Large intestine (tissue), 3 donors: ENCODE measurements at regions not wholly inside any gene's neighbourhood (a gene's known extent, or its start where the extent isn't known, plus 50 kb on each side); places are given as distances from the start of the nearest gene placed in this dataset.

ENCODE experiments used
- DNase-seq, 2 donors: peaks; one replicate each; pipeline versions ENCODE4 v3.0.0 to v3.0.0-alpha.2; 2013
- H3K27ac ChIP-seq: one replicate; pipeline ENCODE4 v1.5.1; 2013; ENCODE audit warnings: low read length
- H3K27me3 ChIP-seq: 2 replicates; pipeline ENCODE4 v1.6.1; 2013; ENCODE audit warnings: low read length; ENCODE audit not compliant: control insufficient read depth, insufficient read depth
- H3K36me3 ChIP-seq: 2 replicates; pipeline ENCODE4 v1.6.1; 2013; ENCODE audit warnings: low read length; ENCODE audit not compliant: control insufficient read depth, insufficient read depth
- H3K4me1 ChIP-seq: one replicate; pipeline ENCODE4 v1.6.1; 2013; ENCODE audit warnings: low read length; ENCODE audit not compliant: control insufficient read depth, insufficient read depth
- H3K4me3 ChIP-seq: one replicate; pipeline ENCODE4 v1.5.1; 2013; ENCODE audit warnings: low read length
- H3K9me3 ChIP-seq: one replicate; pipeline ENCODE4 v1.6.1; 2013; ENCODE audit warnings: mild to moderate bottlenecking, low read depth, low read length, moderate library complexity; ENCODE audit not compliant: control insufficient read depth
- WGBS: methylation state at CpG from one replicate; pipeline ENCODE4 v1.1.5; 2013; ENCODE audit warnings: low lambda C conversion rate; ENCODE audit not compliant: insufficient coverage; 5-methylcytosine and 5-hydroxymethylcytosine counted together

GRCh38 chr2:66317268-66317890 lies 117.5 kb upstream of the MEIS1 start:
- no CpG with 5 or more reads among the region's 4 CpGs for WGBS
- Histone ChIP-seq H3K9me3 (no peaks in the 10 kb centered on the region), H3K4me1 (no peaks in the 10 kb centered on the region)

GRCh38 chr2:66306483-66306882 lies 128.4 kb upstream of the MEIS1 start:
- WGBS, result no CpG with 5 or more reads among the region's 1 CpG
- peak in 1 of 2 donors; percentile 9 for DNase-seq
- no peak overlapping the region for H3K27ac ChIP-seq

More at GRCh38 chr2:66317268-66317890, 117.5 kb upstream of the MEIS1 start:
- no peak for DNase-seq
- Histone ChIP-seq H3K27ac (no peak overlapping the region), H3K27me3 (no peaks in the 10 kb centered on the region), H3K4me3 (no peak overlapping the region), H3K36me3 (no peaks in the 10 kb centered on the region)

GRCh38 chr2:66305718-66306117 lies 129.2 kb upstream of the MEIS1 start:
- H3K4me3 ChIP-seq, result no peak overlapping the region
- H3K27ac ChIP-seq, result no peak overlapping the region
- H3K4me1 ChIP-seq, result no peaks in the 10 kb centered on the region
- peaks cover 2% of the 10 kb centered on the region for H3K27me3 ChIP-seq
- no CpG with 5 or more reads among the region's 12 CpGs for whole genome bisulfite sequencing
- peak; percentile 26 to 45 for DNase-seq
- no peaks in the 10 kb centered on the region for H3K36me3 ChIP-seq
- H3K9me3 ChIP-seq, result no peaks in the 10 kb centered on the region

More at GRCh38 chr2:66306483-66306882, 128.4 kb upstream of the MEIS1 start:
- Histone ChIP-seq H3K4me1 (no peaks in the 10 kb centered on the region), H3K36me3 (no peaks in the 10 kb centered on the region), H3K27me3 (no peaks in the 10 kb centered on the region), H3K4me3 (no peak overlapping the region), H3K9me3 (no peaks in the 10 kb centered on the region)

GRCh38 chr2:66303471-66303870 lies 131.5 kb upstream of the MEIS1 start:
- no peaks in the 10 kb centered on the region for H3K9me3 ChIP-seq
- no peak overlapping the region for H3K4me3 ChIP-seq
- no peaks in the 10 kb centered on the region for H3K4me1 ChIP-seq
- WGBS, result no CpG with 5 or more reads among the region's 4 CpGs
- no peaks in the 10 kb centered on the region for H3K36me3 ChIP-seq
- no peak overlapping the region for H3K27ac ChIP-seq
- DNase-seq, result no peak
- H3K27me3 ChIP-seq, result peaks cover 2% of the 10 kb centered on the region

GRCh38 chr2:66301767-66302140 lies 133.2 kb upstream of the MEIS1 start:
- Histone ChIP-seq H3K4me3 (no peak overlapping the region), H3K9me3 (no peaks in the 10 kb centered on the region), H3K27me3 (peaks cover 2% of the 10 kb centered on the region), H3K27ac (peak overlapping the region; percentile 32), H3K36me3 (no peaks in the 10 kb centered on the region), H3K4me1 (no peaks in the 10 kb centered on the region)
- no CpG with 5 or more reads among the region's 9 CpGs for WGBS
- DNase-seq, result no peak

GRCh38 chr2:66301022-66301766 lies 133.7 kb upstream of the MEIS1 start:
- Histone ChIP-seq H3K4me1 (no peaks in the 10 kb centered on the region), H3K36me3 (no peaks in the 10 kb centered on the region), H3K9me3 (no peaks in the 10 kb centered on the region), H3K27ac (peak overlapping the region; percentile 32), H3K27me3 (peaks cover 2% of the 10 kb centered on the region), H3K4me3 (no peak overlapping the region)
- DNase-seq, result peak; percentile 10 to 18
- 82% methylated on average over 5 of the region's 20 CpGs for WGBS

GRCh38 chr2:66283787-66284186 lies 151.1 kb upstream of the MEIS1 start:
- DNase-seq, result no peak
- Histone ChIP-seq H3K27ac (no peak overlapping the region), H3K27me3 (no peaks in the 10 kb centered on the region), H3K36me3 (no peaks in the 10 kb centered on the region), H3K9me3 (no peaks in the 10 kb centered on the region), H3K4me3 (no peak overlapping the region), H3K4me1 (no peaks in the 10 kb centered on the region)
- WGBS, result no CpG with 5 or more reads among the region's 1 CpG

GRCh38 chr2:66281980-66282379 lies 152.9 kb upstream of the MEIS1 start:
- Histone ChIP-seq H3K36me3 (no peaks in the 10 kb centered on the region), H3K4me3 (no peak overlapping the region), H3K27me3 (no peaks in the 10 kb centered on the region), H3K9me3 (no peaks in the 10 kb centered on the region), H3K27ac (no peak overlapping the region), H3K4me1 (no peaks in the 10 kb centered on the region)
- no peak for DNase-seq

- Histone ChIP-seq H3K36me3 (no peaks in the 10 kb centered on the region), H3K4me1 (no peaks in the 10 kb centered on the region), H3K27me3 (no peaks in the 10 kb centered on the region), H3K27ac (no peak overlapping the region), H3K4me3 (no peak overlapping the region), H3K9me3 (no peaks in the 10 kb centered on the region)
- DNase-seq, result no peak
- no CpG with 5 or more reads among the region's 6 CpGs for WGBS
Observed at GRCh38 chr2:66279024-66279423, 155.9 kb upstream of the MEIS1 start.

GRCh38 chr2:66275984-66276383 lies 158.9 kb upstream of the MEIS1 start:
- H3K27ac ChIP-seq, result no peak overlapping the region
- WGBS, result 100% methylated on average over 1 of the region's 1 CpG
- H3K9me3 ChIP-seq, result no peaks in the 10 kb centered on the region
- H3K4me3 ChIP-seq, result no peak overlapping the region
- H3K27me3 ChIP-seq, result no peaks in the 10 kb centered on the region
- DNase-seq, result no peak
- no peaks in the 10 kb centered on the region for H3K36me3 ChIP-seq
- no peaks in the 10 kb centered on the region for H3K4me1 ChIP-seq
